ENCODE measurements at regions not wholly inside any gene's neighbourhood (a gene's known extent, or its start where the extent isn't known, plus 50 kb on each side); places are given as distances from the start of the nearest gene placed in this dataset.
"Not testable (repeated sequence)": the region's sequence is repeated elsewhere in the genome, so short reads cannot be mapped to it uniquely, and the experiment has no call there.

GRCh38 chr13:78540058-78540457, 63.3 kb downstream of the POU4F1 start:
- no peak for DNase-seq

GRCh38 chr13:78526044-78526443, 77.3 kb downstream of the POU4F1 start:
- DNase-seq = not testable (repeated sequence)

GRCh38 chr13:78524936-78525335, 78.4 kb downstream of the POU4F1 start:
- DNase-seq = no peak

GRCh38 chr13:78521091-78521490, 82.3 kb downstream of the POU4F1 start:
- DNase-seq = no peak

- DNase-seq = no peak
These were observed 82.9 kb downstream of the POU4F1 start for GRCh38 chr13:78520425-78520824.

- DNase-seq = not testable (repeated sequence)
These were observed 84.9 kb downstream of the POU4F1 start for GRCh38 chr13:78518482-78518881.

- no peak for DNase-seq
These were observed 103.5 kb downstream of the POU4F1 start for GRCh38 chr13:78499802-78500201.

GRCh38 chr13:78497702-78498355, 105.5 kb downstream of the POU4F1 start:
- no peak for DNase-seq

- DNase-seq = no peak
These were observed 111.4 kb downstream of the POU4F1 start for GRCh38 chr13:78491978-78492377.

- not testable (repeated sequence) for DNase-seq
These were observed 113.1 kb downstream of the POU4F1 start for GRCh38 chr13:78490225-78490624.

GRCh38 chr13:78487707-78488106, 115.6 kb downstream of the POU4F1 start:
- no peak for DNase-seq

GRCh38 chr13:78485803-78486202, 117.5 kb downstream of the POU4F1 start:
- DNase-seq = no peak

GRCh38 chr13:78478183-78478582, 125.2 kb downstream of the POU4F1 start:
- no peak for DNase-seq

GRCh38 chr13:78476910-78477309, 126.4 kb downstream of the POU4F1 start:
- no peak for DNase-seq

GRCh38 chr13:78468621-78469020, 134.7 kb downstream of the POU4F1 start:
- DNase-seq = no peak

GRCh38 chr13:78465250-78465649, 138.1 kb downstream of the POU4F1 start:
- no peak for DNase-seq

GRCh38 chr13:78460176-78460575, 143.2 kb downstream of the POU4F1 start:
- DNase-seq = no peak

GRCh38 chr13:78443839-78444238, 159.5 kb downstream of the POU4F1 start:
- no peak for DNase-seq

GRCh38 chr13:78437781-78438180, 165.6 kb downstream of the POU4F1 start:
- no peak for DNase-seq

GRCh38 chr13:78436311-78436710, 167.0 kb downstream of the POU4F1 start:
- DNase-seq = no peak

- no peak for DNase-seq
These were observed 172.0 kb downstream of the POU4F1 start for GRCh38 chr13:78431328-78431727.

GRCh38 chr13:78430811-78431210, 172.5 kb downstream of the POU4F1 start:
- no peak for DNase-seq

- no peak for DNase-seq
These were observed 173.1 kb downstream of the POU4F1 start for GRCh38 chr13:78430166-78430791.

- no peak for DNase-seq
These were observed 174.7 kb downstream of the POU4F1 start for GRCh38 chr13:78428646-78429045.

- no peak for DNase-seq
These were observed 177.2 kb downstream of the POU4F1 start for GRCh38 chr13:78426183-78426582.

Measured in activated gamma-delta T cell treated with Interleukin-2 at 50 U/mL for 16 hours (primary cell).